NCI-H2196 (cell line): ENCODE measurements at regions not wholly inside any gene's neighbourhood (a gene's known extent, or its start where the extent isn't known, plus 50 kb on each side); places are given as distances from the start of the nearest gene placed in this dataset.

Experiments used
- DNase-seq: peaks from one replicate; lab custom pipeline; 2025; ENCODE audit not compliant: unreplicated experiment; lab: John Stamatoyannopoulos, UW

- no peak for DNase-seq
Measured at GRCh38 chr1:36743286-36744005, 260.7 kb upstream of the CSF3R start.

GRCh38 chr1:36741066-36741465, 258.4 kb upstream of the CSF3R start:
- DNase-seq, result no peak

- DNase-seq, result no peak
Measured at GRCh38 chr1:36740446-36740845, 257.7 kb upstream of the CSF3R start.

GRCh38 chr1:36739703-36740289, 257.1 kb upstream of the CSF3R start:
- no peak for DNase-seq

GRCh38 chr1:36738245-36738644, 255.5 kb upstream of the CSF3R start:
- no peak for DNase-seq

GRCh38 chr1:36737767-36738166, 255.1 kb upstream of the CSF3R start:
- DNase-seq, result no peak

GRCh38 chr1:36737038-36737555, 254.4 kb upstream of the CSF3R start:
- DNase-seq, result no peak

- DNase-seq, result no peak
Measured at GRCh38 chr1:36735939-36736730, 253.4 kb upstream of the CSF3R start.

GRCh38 chr1:36735436-36735835, 252.7 kb upstream of the CSF3R start:
- DNase-seq, result no peak

GRCh38 chr1:36734356-36734755, 251.6 kb upstream of the CSF3R start:
- DNase-seq, result no peak

GRCh38 chr1:36733748-36734147, 251.0 kb upstream of the CSF3R start:
- DNase-seq, result no peak

- no peak for DNase-seq
Measured at GRCh38 chr1:36732015-36732356, 249.3 kb upstream of the CSF3R start.

- DNase-seq, result no peak
Measured at GRCh38 chr1:36731226-36732014, 248.7 kb upstream of the CSF3R start.

GRCh38 chr1:36730599-36730998, 247.9 kb upstream of the CSF3R start:
- DNase-seq, result no peak

- no peak for DNase-seq
Measured at GRCh38 chr1:36729716-36730510, 247.2 kb upstream of the CSF3R start.

GRCh38 chr1:36729289-36729688, 246.6 kb upstream of the CSF3R start:
- DNase-seq, result no peak

GRCh38 chr1:36728846-36729245, 246.1 kb upstream of the CSF3R start:
- DNase-seq, result no peak

- no peak for DNase-seq
Measured at GRCh38 chr1:36728051-36728450, 245.3 kb upstream of the CSF3R start.

- no peak for DNase-seq
Measured at GRCh38 chr1:36725151-36725550, 242.4 kb upstream of the CSF3R start.

- DNase-seq, result no peak
Measured at GRCh38 chr1:36723813-36724212, 241.1 kb upstream of the CSF3R start.
